ENCODE measurements at regions not wholly inside any gene's neighbourhood (a gene's known extent, or its start where the extent isn't known, plus 50 kb on each side); places are given as distances from the start of the nearest gene placed in this dataset.

DNA sequence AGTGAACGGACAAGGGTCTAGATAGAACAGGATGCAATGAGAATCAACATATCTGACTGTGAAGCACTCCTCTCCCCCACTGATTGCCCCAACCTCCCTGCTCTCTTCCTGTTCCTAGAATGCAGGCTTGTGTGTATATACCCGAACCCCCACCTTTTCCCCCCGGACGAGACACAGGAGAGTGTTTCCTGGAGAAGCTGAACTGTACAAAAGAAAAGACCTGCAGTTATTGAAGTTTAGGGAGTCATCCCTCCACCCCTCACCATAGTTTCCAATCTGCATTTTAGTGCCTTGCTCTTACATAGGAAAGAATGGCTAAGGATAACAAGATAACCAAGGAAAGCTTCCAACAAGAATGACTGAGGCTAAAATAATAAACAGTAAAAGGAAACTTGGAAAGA lies 55.5 kb upstream of the PDE10A start:
- H3K27ac ChIP-seq (ENCODE audit: low read depth in 1 of 2, low read length in 2 of 2): peak overlapping the region; percentile 83 to 94
- no peaks in the 10 kb centered on the region for H3K27me3 ChIP-seq (ENCODE audit: control insufficient read depth in 1 of 2, insufficient read depth in 2 of 2, low read length in 1 of 2)
- WGBS, 2 donors: 1 to 2% methylated on average over 4 of the region's 4 CpGs
- no peak for DNase-seq
- ATAC-seq (ENCODE audit: low FRiP score): no peak
- peak overlapping the region in 1 of 2 donors; percentile 32 for H3K4me3 ChIP-seq (ENCODE audit: low read length in 2 of 2)
- no peaks in the 10 kb centered on the region for H3K36me3 ChIP-seq (ENCODE audit: control insufficient read depth in 1 of 2, insufficient read depth in 2 of 2, low read length in 1 of 2)
- H3K4me1 ChIP-seq (ENCODE audit: control insufficient read depth in 1 of 2, insufficient read depth in 2 of 2, low read length in 2 of 2): no peaks in the 10 kb centered on the region
- no peaks in the 10 kb centered on the region for H3K9me3 ChIP-seq (ENCODE audit: control insufficient read depth, low read length)
- intact Hi-C loops (cut with DNase I): loop anchor here in 1 of 2 donors (1.0 kb wide), 1 partner anchor 56 kb away; no protein-coding TSS in a partner anchor

DNA sequence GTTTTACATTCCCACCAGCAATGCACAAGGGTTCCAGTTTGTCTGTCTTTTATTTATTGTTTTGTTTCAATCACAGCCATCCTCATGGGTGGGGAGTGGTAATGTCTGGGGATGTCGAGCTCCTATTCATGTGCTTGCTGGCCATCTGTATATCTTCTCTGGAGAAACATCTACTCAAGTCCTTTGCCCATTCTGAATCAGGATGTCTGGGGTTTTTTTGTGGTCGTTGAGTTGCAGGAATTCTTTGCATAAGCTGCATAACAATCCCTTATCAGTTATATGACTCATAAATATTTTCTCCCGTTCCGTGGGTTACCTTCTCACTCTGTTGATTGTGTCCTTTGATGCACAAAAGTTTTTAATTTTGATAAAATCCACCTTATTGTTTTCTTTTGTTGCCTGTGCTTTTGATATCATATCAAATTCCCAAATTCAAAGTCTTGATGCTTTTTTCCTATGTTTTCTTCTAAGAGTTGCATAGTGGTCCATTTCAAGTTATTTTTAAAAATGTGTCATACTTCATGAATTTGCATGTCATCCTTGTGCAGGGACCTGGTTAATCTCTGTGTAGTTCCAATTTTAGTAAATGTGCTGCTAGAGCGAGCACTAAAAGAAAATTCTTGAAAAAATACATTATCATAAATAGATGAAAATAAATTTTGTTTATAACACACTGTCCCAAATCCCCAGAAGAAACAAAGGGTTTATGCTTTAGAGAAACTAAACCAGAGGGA lies 54.9 kb upstream of the PDE10A start:
- Histone ChIP-seq H3K4me1 (ENCODE audit: control insufficient read depth in 1 of 2, insufficient read depth in 2 of 2, low read length in 2 of 2) (no peaks in the 10 kb centered on the region), H3K36me3 (ENCODE audit: control insufficient read depth in 1 of 2, insufficient read depth in 2 of 2, low read length in 1 of 2) (no peaks in the 10 kb centered on the region), H3K27me3 (ENCODE audit: control insufficient read depth in 1 of 2, insufficient read depth in 2 of 2, low read length in 1 of 2) (no peaks in the 10 kb centered on the region), H3K9me3 (ENCODE audit: control insufficient read depth, low read length) (no peaks in the 10 kb centered on the region), H3K27ac (ENCODE audit: low read depth in 1 of 2, low read length in 2 of 2) (peak overlapping the region; percentile 83 to 94), H3K4me3 (ENCODE audit: low read length in 2 of 2) (no peak overlapping the region)
- intact Hi-C loops (cut with DNase I): loop anchor here in 1 of 2 donors (1.0 kb wide), 1 partner anchor 56 kb away; no protein-coding TSS in a partner anchor
- ATAC-seq (ENCODE audit: low FRiP score): no peak
- DNase-seq: no peak
- WGBS, 2 donors: 2 to 5% methylated on average over 5 of the region's 5 CpGs

GRCh38 chr6:165716886-165717285 lies 53.8 kb upstream of the PDE10A start:
- DNase-seq (no peak), ATAC-seq (ENCODE audit: low FRiP score) (no peak)
- intact Hi-C loops (cut with DNase I): no loop called here
- H3K27ac ChIP-seq (ENCODE audit: low read depth in 1 of 2, low read length in 2 of 2): no peak overlapping the region
- no peaks in the 10 kb centered on the region for H3K27me3 ChIP-seq (ENCODE audit: control insufficient read depth in 1 of 2, insufficient read depth in 2 of 2, low read length in 1 of 2)
- H3K9me3 ChIP-seq (ENCODE audit: control insufficient read depth, low read length): no peaks in the 10 kb centered on the region
- H3K36me3 ChIP-seq (ENCODE audit: control insufficient read depth in 1 of 2, insufficient read depth in 2 of 2, low read length in 1 of 2): no peaks in the 10 kb centered on the region
- WGBS, 2 donors: 96 to 98% methylated on average over 4 of the region's 4 CpGs
- H3K4me1 ChIP-seq (ENCODE audit: control insufficient read depth in 1 of 2, insufficient read depth in 2 of 2, low read length in 2 of 2): no peaks in the 10 kb centered on the region
- H3K4me3 ChIP-seq (ENCODE audit: low read length in 2 of 2): no peak overlapping the region

- H3K27me3 ChIP-seq (ENCODE audit: control insufficient read depth in 1 of 2, insufficient read depth in 2 of 2, low read length in 1 of 2): no peaks in the 10 kb centered on the region
- no peaks in the 10 kb centered on the region for H3K4me1 ChIP-seq (ENCODE audit: control insufficient read depth in 1 of 2, insufficient read depth in 2 of 2, low read length in 2 of 2)
- no peak overlapping the region for H3K27ac ChIP-seq (ENCODE audit: low read depth in 1 of 2, low read length in 2 of 2)
- no peak for DNase-seq
- no peaks in the 10 kb centered on the region for H3K36me3 ChIP-seq (ENCODE audit: control insufficient read depth in 1 of 2, insufficient read depth in 2 of 2, low read length in 1 of 2)
- no peak overlapping the region for H3K4me3 ChIP-seq (ENCODE audit: low read length in 2 of 2)
- intact Hi-C loops (cut with DNase I): no loop called here
- 88 to 94% methylated on average over 11 of the region's 11 CpGs for WGBS, 2 donors
- no peaks in the 10 kb centered on the region for H3K9me3 ChIP-seq (ENCODE audit: control insufficient read depth, low read length)
- ATAC-seq (ENCODE audit: low FRiP score): no peak
Measured at GRCh38 chr6:165715428-165715827, 52.4 kb upstream of the PDE10A start.

GRCh38 chr6:165714907-165715306 lies 51.9 kb upstream of the PDE10A start:
- WGBS, 2 donors: 92 to 95% methylated on average over 18 of the region's 18 CpGs
- intact Hi-C loops (cut with DNase I): no loop called here
- H3K27ac ChIP-seq (ENCODE audit: low read depth in 1 of 2, low read length in 2 of 2): no peak overlapping the region
- H3K4me1 ChIP-seq (ENCODE audit: control insufficient read depth in 1 of 2, insufficient read depth in 2 of 2, low read length in 2 of 2): no peaks in the 10 kb centered on the region
- DNase-seq: no peak
- H3K4me3 ChIP-seq (ENCODE audit: low read length in 2 of 2): no peak overlapping the region
- no peaks in the 10 kb centered on the region for H3K36me3 ChIP-seq (ENCODE audit: control insufficient read depth in 1 of 2, insufficient read depth in 2 of 2, low read length in 1 of 2)
- no peak for ATAC-seq (ENCODE audit: low FRiP score)
- no peaks in the 10 kb centered on the region for H3K9me3 ChIP-seq (ENCODE audit: control insufficient read depth, low read length)
- no peaks in the 10 kb centered on the region for H3K27me3 ChIP-seq (ENCODE audit: control insufficient read depth in 1 of 2, insufficient read depth in 2 of 2, low read length in 1 of 2)

- ATAC-seq (ENCODE audit: low FRiP score): no peak
- no peak overlapping the region for H3K4me3 ChIP-seq (ENCODE audit: low read length in 2 of 2)
- intact Hi-C loops (cut with DNase I): no loop called here
- WGBS, 2 donors: 92 to 95% methylated on average over 12 of the region's 12 CpGs
- DNase-seq: no peak
- no peaks in the 10 kb centered on the region for H3K36me3 ChIP-seq (ENCODE audit: control insufficient read depth in 1 of 2, insufficient read depth in 2 of 2, low read length in 1 of 2)
- H3K27ac ChIP-seq (ENCODE audit: low read depth in 1 of 2, low read length in 2 of 2): no peak overlapping the region
- no peaks in the 10 kb centered on the region for H3K27me3 ChIP-seq (ENCODE audit: control insufficient read depth in 1 of 2, insufficient read depth in 2 of 2, low read length in 1 of 2)
- H3K4me1 ChIP-seq (ENCODE audit: control insufficient read depth in 1 of 2, insufficient read depth in 2 of 2, low read length in 2 of 2): no peaks in the 10 kb centered on the region
- H3K9me3 ChIP-seq (ENCODE audit: control insufficient read depth, low read length): no peaks in the 10 kb centered on the region
Measured at GRCh38 chr6:165713845-165714466, 50.9 kb upstream of the PDE10A start.

Data from aorta (tissue), 5 donors.